ENCODE measurements at regions not wholly inside any gene's neighbourhood (a gene's known extent, or its start where the extent isn't known, plus 50 kb on each side); places are given as distances from the start of the nearest gene placed in this dataset.
"Not testable (repeated sequence)": the region's sequence is repeated elsewhere in the genome, so short reads cannot be mapped to it uniquely, and the experiment has no call there.

DNA sequence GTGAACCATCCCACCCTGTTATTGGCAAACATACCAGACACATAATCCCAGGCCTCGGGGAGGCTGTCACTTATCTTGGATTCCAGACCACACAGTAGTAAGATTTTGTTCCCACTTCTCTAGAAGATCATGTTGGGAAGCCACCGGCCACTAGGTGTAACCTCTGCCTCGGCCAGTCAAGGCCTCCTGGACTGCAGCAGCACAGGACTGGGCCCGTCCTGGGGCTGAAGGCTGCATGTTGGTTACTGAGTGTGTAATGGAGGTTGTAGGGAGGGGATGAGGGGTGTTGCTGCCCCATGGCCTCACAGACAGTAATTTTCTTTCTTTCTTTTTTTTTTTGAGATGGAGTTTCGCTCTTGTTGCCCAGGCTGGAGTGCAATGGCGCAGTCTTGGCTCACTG is 92.4 kb upstream of the SYT13 start:
- DNase-seq, result no peak

DNA sequence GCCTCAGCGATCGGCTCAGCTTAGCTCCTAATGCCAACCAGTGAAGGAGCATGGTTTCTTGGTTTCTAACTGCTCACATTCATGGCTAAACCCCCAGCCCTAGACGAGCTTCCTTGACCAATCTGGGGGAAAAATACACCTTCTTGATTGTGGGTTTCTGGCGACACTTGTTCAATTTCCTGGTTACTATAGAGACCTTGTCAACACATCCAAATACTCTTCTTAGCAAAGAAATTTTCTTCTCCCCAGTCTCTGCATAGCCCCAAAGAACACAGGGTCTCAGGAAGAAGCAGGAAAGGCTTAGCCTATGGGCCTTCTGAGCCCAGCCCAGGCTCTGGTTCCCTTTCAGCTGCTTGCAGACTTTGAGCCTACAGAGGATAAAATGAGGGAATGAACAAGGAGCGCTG is 88.5 kb upstream of the SYT13 start:
- DNase-seq, result no peak

- no peak for DNase-seq
Measured at GRCh38 chr11:45374130-45374529, 88.0 kb upstream of the SYT13 start.

DNA sequence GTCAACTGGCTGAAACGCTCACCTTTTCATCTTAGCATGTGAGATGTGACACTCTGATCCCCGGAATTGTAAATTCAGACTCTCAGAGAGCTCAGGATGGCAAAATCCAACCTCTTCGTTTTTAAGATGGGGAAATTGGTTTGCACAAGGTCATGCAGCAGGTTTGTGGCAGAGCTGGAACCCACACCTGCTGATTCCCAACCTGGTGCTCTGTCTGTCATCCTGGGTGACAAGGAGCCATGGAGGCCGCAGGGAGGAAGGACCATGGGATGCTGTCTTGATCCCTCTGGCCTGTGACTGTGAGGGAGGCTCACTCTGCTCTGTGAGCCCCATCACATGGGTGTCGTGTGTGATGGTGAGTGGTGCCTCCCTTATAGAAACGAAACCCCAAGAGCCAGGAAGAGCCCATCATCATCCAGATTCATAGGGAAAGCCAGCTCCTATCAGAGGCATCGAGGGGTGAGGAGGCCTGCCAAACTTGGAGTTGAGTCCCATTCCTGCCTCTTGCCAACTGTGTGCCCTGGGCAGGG is 87.4 kb upstream of the SYT13 start:
- no peak for DNase-seq

- DNase-seq, result not testable (repeated sequence)
Measured at GRCh38 chr11:45372414-45372813, 86.3 kb upstream of the SYT13 start.

DNA sequence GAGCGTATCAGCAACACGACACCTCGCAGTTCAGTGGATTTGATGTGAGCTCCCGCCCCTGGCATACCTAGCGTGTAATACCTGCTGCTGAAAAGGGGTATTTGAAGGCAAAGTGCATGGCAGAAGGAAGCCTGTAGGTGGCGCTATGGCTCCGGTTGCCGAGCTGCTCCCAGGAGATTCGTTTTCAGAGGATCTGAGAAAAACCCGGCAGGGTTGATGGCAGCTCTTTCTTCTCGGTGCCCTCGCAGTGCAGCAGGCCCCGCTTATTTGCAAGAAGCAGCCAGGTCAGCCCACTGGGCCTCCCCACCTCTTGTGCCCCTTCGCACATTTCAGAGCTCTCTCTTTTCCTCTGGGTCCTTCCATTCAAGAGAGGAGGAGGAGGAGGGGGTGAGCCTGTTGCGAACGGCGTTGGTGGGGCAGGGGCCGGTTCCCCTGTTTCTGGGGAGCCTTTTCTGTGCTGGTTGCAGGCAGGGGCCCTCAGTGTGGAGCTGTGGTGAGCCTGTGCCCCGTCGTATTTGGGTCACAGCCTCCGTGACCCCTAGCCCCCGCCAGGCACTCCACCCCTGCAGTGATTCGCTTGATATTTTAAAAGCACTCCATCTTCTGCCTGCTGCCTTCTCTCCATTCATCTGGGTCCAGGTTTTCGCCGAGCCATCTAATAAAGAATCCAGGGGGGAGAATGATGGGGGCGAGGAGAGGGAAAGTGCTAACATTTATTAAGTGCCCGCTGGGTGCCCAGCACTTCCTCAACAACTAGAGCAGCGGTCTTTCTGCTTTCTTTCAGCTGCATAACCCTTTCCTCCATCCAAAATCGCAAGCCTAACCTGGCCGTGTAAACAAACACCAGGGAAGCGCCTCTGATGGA is 85.3 kb upstream of the SYT13 start:
- DNase-seq, result peak; percentile 71

DNA sequence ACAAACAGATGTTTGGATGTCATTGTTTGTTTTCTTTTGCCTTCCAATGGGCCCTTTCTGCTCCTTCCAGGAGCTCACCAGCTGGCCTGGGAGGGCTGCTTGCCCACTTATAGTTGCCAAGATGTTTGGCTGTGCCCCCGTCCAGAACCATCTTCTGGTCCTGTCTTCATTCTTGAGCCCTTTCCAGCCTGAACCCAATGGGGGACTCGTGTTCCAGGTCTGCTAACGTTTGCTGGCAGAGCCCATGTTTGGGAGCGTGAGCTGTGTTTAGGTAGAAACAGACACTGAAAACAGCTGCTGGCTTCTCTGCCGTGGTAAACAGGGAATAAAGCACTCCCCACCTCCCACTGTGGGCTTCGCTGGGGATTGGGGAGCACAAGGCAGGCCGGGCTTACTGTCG is 83.2 kb upstream of the SYT13 start:
- DNase-seq, result no peak

GRCh38 chr11:45368697-45369096 is 82.6 kb upstream of the SYT13 start:
- DNase-seq, result no peak

GRCh38 chr11:45366619-45367190 is 80.6 kb upstream of the SYT13 start:
- no peak for DNase-seq

DNA sequence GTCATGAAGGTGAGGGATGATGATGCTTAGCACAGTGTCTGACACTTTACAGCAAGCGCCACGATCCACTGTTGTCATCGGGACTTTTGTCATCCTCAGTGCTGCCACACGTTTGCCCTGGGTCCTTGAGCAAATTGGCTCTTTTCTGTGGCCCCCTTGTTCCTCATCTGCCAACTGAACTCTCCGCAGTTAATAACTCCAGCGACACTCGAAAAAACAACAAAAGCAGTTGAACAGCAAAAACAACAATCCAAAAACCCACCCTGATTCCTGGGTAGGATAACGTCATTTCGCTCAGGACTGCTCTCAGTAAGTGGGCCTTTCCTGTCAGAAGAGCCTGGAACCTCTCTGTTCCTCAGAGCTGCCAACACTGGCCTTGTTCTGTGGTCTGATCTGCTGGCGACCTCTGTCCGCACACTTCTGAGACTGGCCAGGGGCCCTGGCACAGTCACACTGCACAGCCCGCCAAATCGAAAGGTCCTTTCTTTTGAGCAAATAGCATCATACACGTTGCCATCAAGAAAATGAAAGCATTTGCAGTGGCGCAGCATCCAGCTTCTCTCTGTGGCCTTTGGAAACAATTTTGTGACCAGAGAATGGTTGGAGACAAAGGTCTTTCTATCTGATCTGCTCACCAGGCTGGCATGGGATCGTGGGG is 79.9 kb upstream of the SYT13 start:
- DNase-seq, result no peak

- no peak for DNase-seq
Measured at GRCh38 chr11:45362636-45363035, 76.5 kb upstream of the SYT13 start.

- no peak for DNase-seq
Measured at GRCh38 chr11:45361551-45361950, 75.4 kb upstream of the SYT13 start.

- no peak for DNase-seq
Measured at GRCh38 chr11:45355706-45356041, 69.5 kb upstream of the SYT13 start.

DNA sequence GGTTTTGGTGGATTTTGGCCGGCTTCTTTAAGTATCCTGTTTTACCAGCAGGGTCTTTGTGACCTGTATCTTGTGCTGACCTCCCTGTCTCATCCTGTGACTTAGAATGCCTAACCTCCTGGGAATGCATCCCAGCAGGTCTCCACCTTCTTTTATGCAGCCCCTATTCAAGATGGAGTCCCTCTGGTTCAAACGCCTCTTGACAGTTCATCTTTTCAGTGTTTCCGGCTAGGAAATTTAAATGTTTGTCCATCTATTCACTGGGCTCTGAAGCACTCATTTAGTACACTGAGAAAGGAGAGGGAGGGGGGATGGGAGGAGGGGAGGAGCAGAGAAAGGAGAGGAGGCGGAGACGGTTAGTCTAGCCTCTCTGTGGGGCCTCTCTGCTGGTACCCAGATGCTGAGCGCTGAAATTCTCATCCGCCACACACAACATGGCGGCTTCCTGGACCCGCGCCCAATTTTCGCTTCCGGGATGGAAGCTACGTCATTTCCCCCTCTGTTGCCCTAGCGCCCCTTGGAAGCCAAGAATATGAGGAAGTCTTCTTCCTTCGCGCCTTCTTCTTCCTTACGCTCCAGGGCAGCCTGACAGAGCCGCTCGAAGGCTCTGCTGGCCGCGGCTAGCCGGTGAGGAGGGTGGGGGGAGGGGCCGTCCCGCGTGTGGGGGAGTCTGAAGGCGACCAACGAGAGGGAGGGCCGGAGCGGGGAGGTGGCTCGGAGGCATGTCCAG is 69.0 kb upstream of the SYT13 start:
- peak; percentile 33 for DNase-seq

GRCh38 chr11:45348729-45349128 is 62.6 kb upstream of the SYT13 start:
- no peak for DNase-seq

- DNase-seq, result no peak
Measured at GRCh38 chr11:45347348-45348082, 61.4 kb upstream of the SYT13 start.

- no peak for DNase-seq
Measured at GRCh38 chr11:45345491-45345890, 59.4 kb upstream of the SYT13 start.

DNA sequence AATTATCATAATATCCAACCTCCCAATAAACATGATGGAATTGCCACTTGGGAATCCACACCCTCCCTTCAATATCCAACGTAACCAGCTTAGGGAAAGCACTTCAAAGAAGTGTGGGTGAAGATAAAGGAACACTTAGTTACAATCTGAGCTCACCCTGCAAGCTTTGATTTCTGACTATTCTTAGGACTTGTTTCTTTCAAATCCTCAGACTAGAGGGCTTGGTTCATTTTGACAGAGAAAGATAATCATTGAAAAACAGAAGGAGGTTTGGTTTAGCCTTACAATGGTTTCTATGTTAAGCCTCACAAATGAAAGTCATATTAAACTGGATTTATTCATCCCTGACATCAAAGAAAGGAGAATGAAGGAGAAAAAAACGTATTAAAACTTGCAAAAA is 57.9 kb upstream of the SYT13 start:
- DNase-seq, result no peak

DNA sequence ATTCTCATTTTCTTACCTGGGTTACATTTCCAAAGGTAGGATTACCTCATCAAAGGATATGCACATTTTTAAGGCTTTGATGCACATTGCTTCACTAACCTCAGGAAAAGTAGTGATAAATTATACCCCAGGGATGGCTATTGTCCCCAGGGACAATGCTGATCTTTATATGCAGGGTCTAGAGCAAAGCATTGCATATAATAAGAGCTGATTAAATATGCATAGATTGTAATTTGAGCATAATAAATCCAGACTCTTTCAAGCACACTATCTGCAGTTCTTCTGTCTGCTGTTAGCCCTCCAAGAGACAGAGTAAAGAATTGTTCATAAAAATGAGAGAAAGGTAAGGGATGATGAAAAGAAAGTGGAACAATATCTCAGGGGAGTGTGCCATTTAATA is 57.3 kb upstream of the SYT13 start:
- DNase-seq, result no peak

DNA sequence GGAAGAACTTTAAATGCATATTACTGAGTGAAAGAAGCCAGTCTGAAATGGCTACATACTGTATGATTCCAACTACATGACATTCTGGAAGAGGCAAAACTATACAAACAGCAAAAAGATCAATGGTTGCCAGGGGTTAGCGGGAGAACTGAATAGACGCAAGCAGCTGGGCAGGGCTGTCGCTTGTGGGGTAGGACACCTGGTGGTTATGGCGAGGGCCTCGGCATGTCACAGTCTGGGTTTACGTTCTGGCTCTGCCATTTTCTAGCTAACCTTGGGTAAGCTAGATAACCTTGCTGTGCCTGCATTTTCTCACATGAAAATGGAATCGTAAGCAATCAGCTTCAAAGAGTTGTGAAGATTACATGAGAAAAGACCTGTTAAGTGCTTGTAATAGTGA is 55.2 kb upstream of the SYT13 start:
- no peak for DNase-seq

DNA sequence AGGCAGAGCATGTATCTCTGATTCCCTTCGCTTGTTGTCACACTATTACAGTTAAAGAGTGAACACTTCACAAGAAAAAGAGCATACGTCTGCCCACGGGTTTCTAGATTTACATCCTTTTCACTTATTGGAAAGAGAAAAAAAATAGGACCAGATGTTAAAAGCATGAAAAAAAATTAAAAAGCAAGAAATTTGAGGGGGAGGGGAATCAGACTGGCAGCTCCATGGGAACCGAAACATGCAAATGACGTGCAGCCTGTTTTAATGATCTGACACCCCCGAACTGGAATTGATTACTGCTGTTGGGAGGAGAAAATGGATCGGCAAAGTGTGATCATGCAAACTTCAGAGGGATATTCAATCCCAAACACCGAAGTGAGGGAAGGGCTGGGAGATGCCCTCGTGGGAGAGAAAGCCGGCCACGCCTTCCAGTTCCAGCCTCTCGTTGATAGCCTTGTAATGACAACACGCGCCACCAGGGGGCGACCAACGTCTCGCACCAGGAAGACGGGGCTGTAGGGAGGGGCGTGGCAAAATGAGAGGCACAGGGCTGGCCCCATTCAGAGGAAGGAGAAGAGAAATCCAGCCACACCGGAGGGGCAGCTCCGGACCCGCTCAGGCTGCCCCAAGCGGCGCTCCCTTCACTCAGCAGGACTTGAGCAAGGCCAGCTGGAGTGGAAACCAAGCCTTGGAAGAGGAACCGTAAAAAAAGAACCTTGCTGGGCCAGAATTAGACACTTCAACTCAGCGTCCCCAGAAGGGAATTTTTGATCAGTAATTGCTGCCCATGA is 53.8 kb upstream of the SYT13 start:
- DNase-seq, result peak; percentile 17

Data from NCI-H2107 (cell line).